Transverse colon (tissue), 4 donors: ENCODE measurements at regions not wholly inside any gene's neighbourhood (a gene's known extent, or its start where the extent isn't known, plus 50 kb on each side); places are given as distances from the start of the nearest gene placed in this dataset.
A peak's percentile ranks its signal among the peaks of the same experiment; 100 is the strongest.

Experiments
- DNase-seq: peaks from one replicate; pipeline ENCODE4 v3.0.0-alpha.2; 2019
- H3K27ac ChIP-seq, 4 donors: fragments of 200-600 bp; sonication (generic); 2 replicates each; pipeline ENCODE4 v1.5.1; 2016 to 2018; ENCODE audit warnings: inconsistent platforms in 4 of 4
- H3K27me3 ChIP-seq: fragments of 200-600 bp; sonication (generic); 2 replicates; pipeline ENCODE4 v1.5.1; 2017; ENCODE audit warnings: inconsistent platforms
- H3K36me3 ChIP-seq, 4 donors: fragments of 200-600 bp; sonication (generic); 2 replicates each; pipeline ENCODE4 v1.5.1; 2017 to 2019; ENCODE audit warnings: inconsistent platforms in 4 of 4
- H3K4me1 ChIP-seq, 4 donors: fragments of 200-600 bp; sonication (generic); 2 replicates each; pipeline ENCODE4 v1.5.1; 2017 to 2020; ENCODE audit warnings: inconsistent platforms in 4 of 4
- H3K4me3 ChIP-seq, 4 donors: fragments of 200-600 bp; sonication (generic); 1 replicate in 1 of 4; 2 replicates in 3 of 4; pipeline versions ENCODE4 v1.5.1 to v1.6.1; 2017 to 2019; ENCODE audit warnings: inconsistent platforms in 4 of 4
- H3K9me3 ChIP-seq, 2 donors: fragments of 200-600 bp; sonication (generic); 2 replicates each; pipeline ENCODE4 v1.5.1; 2017 to 2019; ENCODE audit warnings: inconsistent platforms in 2 of 2
- EP300 ChIP-seq: sonication (generic); formaldehyde crosslinking; IDR thresholded peaks from one replicate; pipeline ENCODE4 v1.6.1; 2017; ENCODE audit warnings: antibody characterized with exemption, low read depth
- POLR2A ChIP-seq: fragments of 450-650 bp; IDR thresholded peaks from one replicate; pipeline ENCODE4 v1.6.1; 2016; ENCODE audit warnings: antibody characterized with exemption, mild to moderate bottlenecking, moderate library complexity
- POLR2AphosphoS5 ChIP-seq, 3 donors: sonication (generic); formaldehyde crosslinking; IDR thresholded peaks; one replicate each; pipeline ENCODE4 v1.6.1; 2016; ENCODE audit warnings: antibody characterized with exemption in 3 of 3
- WGBS, 2 donors: methylation state at CpG; one replicate each; pipeline ENCODE4 v1.1.5; 2018; ENCODE audit warnings: low coverage in 1 of 2; 5-methylcytosine and 5-hydroxymethylcytosine counted together
- in situ Hi-C, 4 donors: fragments of 200-750 bp; cut with MboI; loops; one replicate each; pipeline versions ENCODE4 v1.15.0 to v1.15.1; 2017; ENCODE audit warnings: low sequenced_read_pairs in 3 of 4, low pct_ligation_motif_present in 1 of 4, low pct_unique_long_range_greater_than_20kb in 1 of 4
- intact Hi-C: fragments of 100-400 bp; cut with DNase I; formaldehyde crosslinking; loops from one replicate; pipeline ENCODE4 v1.15.1; 2023; ENCODE audit warnings: low total_unique reads
- TF ChIP-seq, protein P1 (sequence below), 5 experiments: fragments of 200-600 bp in 3 of 5; fragments of 450-650 bp in 2 of 5; sonication (generic) in 3 of 5; IDR thresholded peaks; 1 replicate in 2 of 5; 2 replicates in 3 of 5; pipeline ENCODE4 v1.5.1; 2016 to 2017; ENCODE audit warnings: antibody characterized with exemption in 5 of 5, inconsistent platforms in 3 of 5, mild to moderate bottlenecking in 2 of 5, moderate library complexity in 1 of 5

GRCh38 chr7:24372961-24373955, 89.3 kb downstream of the NPY start:
- intact Hi-C loops (no loop called here), in situ Hi-C loops (no loop called here)
- Histone ChIP-seq H3K4me1 (no peaks in the 10 kb centered on the region), H3K4me3 (no peak overlapping the region), H3K27me3 (no peaks in the 10 kb centered on the region), H3K27ac (no peak overlapping the region), H3K9me3 (no peaks in the 10 kb centered on the region), H3K36me3 (no peaks in the 10 kb centered on the region)
- DNase-seq = no peak
- 67 to 75% methylated on average over 8 to 17 of the region's 17 CpGs for WGBS, 2 donors
- TF ChIP-seq EP300 (no peak), POLR2AphosphoS5 (IDR thresholded peaks at IDR 0.05) (no peak), POLR2A (no peak)
- TF ChIP-seq, protein P1, sequence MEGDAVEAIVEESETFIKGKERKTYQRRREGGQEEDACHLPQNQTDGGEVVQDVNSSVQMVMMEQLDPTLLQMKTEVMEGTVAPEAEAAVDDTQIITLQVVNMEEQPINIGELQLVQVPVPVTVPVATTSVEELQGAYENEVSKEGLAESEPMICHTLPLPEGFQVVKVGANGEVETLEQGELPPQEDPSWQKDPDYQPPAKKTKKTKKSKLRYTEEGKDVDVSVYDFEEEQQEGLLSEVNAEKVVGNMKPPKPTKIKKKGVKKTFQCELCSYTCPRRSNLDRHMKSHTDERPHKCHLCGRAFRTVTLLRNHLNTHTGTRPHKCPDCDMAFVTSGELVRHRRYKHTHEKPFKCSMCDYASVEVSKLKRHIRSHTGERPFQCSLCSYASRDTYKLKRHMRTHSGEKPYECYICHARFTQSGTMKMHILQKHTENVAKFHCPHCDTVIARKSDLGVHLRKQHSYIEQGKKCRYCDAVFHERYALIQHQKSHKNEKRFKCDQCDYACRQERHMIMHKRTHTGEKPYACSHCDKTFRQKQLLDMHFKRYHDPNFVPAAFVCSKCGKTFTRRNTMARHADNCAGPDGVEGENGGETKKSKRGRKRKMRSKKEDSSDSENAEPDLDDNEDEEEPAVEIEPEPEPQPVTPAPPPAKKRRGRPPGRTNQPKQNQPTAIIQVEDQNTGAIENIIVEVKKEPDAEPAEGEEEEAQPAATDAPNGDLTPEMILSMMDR (IDR thresholded peaks at IDR 0.05) = no peak

DNA sequence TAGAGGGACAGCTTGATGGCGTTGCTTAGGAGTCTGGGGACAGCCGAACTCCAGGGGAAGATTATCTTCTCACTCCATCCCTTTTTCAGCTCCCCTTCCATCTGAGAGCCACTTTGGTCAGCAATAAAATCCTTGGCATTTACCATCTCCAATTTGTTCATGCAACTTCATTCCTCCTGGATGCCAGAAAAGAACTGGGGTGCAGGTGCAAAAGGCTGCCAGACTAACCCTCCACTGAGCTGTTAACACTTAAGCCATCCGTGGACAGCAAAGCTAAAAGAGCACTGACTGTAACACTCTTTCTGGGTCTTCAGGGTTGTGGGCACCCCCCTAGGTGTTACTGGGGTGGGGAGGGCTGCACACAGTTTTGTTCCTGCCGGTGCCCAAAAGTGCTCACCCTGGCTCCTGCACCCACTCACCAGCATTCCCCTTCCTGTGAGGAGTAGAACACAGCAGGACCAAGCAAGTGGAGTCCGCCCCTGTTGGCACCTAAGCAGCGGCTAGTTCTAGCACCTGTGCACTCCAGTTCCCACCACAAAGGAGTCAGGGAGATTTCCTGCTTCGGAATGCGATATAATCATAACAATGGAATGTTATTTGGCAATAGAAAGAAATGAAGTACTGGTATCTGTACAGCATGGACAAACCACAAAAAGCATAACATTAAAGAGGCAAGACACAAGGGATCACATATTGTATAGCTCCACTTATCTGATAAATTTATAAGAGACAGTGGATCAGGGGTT, 95.1 kb downstream of the NPY start:
- no peak for DNase-seq
- in situ Hi-C loops = no loop called here
- WGBS, 2 donors = 79 to 91% methylated on average over 5 to 7 of the region's 8 CpGs
- Histone ChIP-seq H3K27ac (no peak overlapping the region), H3K27me3 (no peaks in the 10 kb centered on the region), H3K4me1 (no peaks in the 10 kb centered on the region), H3K36me3 (no peaks in the 10 kb centered on the region), H3K4me3 (no peak overlapping the region), H3K9me3 (no peaks in the 10 kb centered on the region)
- intact Hi-C loops = no loop called here
- no peak for TF ChIP-seq EP300
- TF ChIP-seq, protein P1 (IDR thresholded peaks at IDR 0.05) = no peak
- TF ChIP-seq POLR2A = no peak
- TF ChIP-seq POLR2AphosphoS5 (IDR thresholded peaks at IDR 0.05) = no peak

DNA sequence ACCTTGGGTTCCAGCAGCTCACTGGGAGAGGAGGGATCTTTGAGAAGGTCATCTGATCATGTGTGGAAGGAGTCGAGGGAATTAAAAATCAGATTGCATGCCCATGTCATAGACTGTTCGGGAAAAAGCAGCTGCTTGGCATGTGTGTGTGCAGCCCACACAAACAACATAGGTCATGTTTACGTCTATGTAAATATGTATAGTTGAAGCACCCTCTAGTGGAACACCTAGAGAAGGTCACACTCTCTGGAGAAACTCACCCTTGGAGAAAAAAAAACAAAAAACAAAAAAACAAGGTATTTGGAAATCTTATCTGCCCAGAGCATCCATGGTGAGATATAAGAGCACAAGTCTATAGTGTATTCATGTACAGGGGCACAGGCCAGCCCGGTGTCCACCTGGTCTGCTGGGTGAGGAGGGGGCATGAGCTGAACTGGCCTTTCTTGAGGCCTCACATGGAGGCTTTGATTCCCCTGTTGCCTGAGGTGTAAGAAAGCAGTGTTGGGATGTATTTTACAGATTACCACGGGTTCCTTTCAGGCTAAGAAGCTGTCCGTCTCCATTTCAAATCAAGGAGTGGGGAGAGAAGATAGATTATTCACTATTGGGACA, 98.0 kb downstream of the NPY start:
- 31 to 55% methylated on average over 6 of the region's 6 CpGs for WGBS, 2 donors
- Histone ChIP-seq H3K36me3 (no peaks in the 10 kb centered on the region), H3K4me3 (no peak overlapping the region), H3K9me3 (no peaks in the 10 kb centered on the region), H3K4me1 (no peaks in the 10 kb centered on the region), H3K27me3 (no peaks in the 10 kb centered on the region), H3K27ac (no peak overlapping the region)
- intact Hi-C loops = no loop called here
- DNase-seq = no peak
- TF ChIP-seq POLR2A = no peak
- TF ChIP-seq, protein P1 (IDR thresholded peaks at IDR 0.05) = peak in 4 of 5 experiments; percentile 14 to 44 (median 41)
- in situ Hi-C loops = no loop called here

DNA sequence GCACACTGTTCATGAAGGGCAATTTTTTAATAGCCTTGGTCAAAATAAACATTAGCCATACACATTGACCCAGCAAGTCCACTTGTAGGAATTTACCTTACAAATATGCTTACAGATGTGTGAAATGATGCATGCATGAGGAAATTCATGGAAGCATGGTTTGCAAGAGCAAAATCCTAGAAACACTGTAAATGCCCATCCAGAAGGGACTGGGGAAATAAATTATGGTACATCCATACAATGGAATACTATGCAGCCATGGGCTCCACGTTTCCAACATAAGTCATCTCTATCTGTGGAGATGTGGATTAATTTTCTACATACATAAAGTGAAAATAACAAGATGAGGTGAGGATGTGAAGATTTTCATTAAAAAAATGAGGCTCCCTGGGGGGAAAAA, 99.1 kb downstream of the NPY start:
- Histone ChIP-seq H3K36me3 (no peaks in the 10 kb centered on the region), H3K4me3 (no peak overlapping the region), H3K4me1 (no peaks in the 10 kb centered on the region), H3K27ac (no peak overlapping the region), H3K9me3 (no peaks in the 10 kb centered on the region), H3K27me3 (no peaks in the 10 kb centered on the region)
- in situ Hi-C loops = no loop called here
- WGBS, 2 donors = 38 to 82% methylated on average over 1 of the region's 1 CpG
- intact Hi-C loops = no loop called here
- DNase-seq = no peak
- TF ChIP-seq EP300 (no peak), POLR2AphosphoS5 (IDR thresholded peaks at IDR 0.05) (no peak), POLR2A (no peak)
- TF ChIP-seq, protein P1 (IDR thresholded peaks at IDR 0.05) = no peak
